ENCODE measurements at regions not wholly inside any gene's neighbourhood (a gene's known extent, or its start where the extent isn't known, plus 50 kb on each side); places are given as distances from the start of the nearest gene placed in this dataset.

- no peak overlapping the region for H2AFZ ChIP-seq (ENCODE audit: insufficient read depth, low read length, poor library complexity)
Measured at GRCh38 chr6:15955484-15955883, 173.4 kb upstream of the MYLIP start.

DNA sequence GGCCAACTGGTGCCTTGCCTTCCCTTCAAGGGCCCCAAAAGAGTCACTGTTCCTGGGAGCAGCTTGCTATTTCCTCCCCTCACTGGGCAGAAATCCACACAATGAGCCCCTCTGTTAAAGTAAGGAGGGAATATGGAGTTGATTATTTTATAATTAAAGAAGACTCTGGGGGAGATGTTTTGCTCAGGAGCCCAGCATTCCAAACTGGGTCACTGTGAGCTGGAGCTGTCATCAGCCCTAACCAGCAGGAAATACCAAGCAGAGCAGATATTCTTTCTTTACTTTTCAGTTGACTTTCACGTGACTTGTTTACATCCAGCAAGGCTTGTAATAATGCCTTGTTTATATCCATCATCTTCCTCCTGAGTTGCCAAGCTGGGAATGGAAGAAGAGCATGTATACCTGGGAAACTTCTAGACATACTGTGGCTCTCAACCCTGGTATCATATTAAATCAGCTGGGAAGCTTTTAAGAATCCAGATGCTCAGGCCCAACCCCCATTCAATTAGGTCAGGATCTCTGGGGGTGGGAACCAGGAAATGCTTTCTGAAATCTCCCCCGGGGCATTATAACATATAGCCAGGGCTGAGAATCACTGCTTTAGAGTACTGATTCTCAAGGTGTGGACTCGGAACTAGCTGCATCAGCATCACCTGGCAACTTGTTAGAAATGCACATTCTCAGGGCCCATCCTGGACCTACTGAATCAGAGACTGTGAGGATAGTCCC, 175.6 kb upstream of the MYLIP start:
- no peak overlapping the region for H2AFZ ChIP-seq (ENCODE audit: insufficient read depth, low read length, poor library complexity)
- no peak overlapping the region for H4K12ac ChIP-seq (ENCODE audit: low read depth, low read length)
- no peaks in the 10 kb centered on the region for H3K79me1 ChIP-seq (ENCODE audit: low read length)
- H3K27me3 ChIP-seq (ENCODE audit: insufficient read depth, low read length) = no peaks in the 10 kb centered on the region
- H3K27ac ChIP-seq (ENCODE audit: low read depth, low read length) = no peak overlapping the region
- no peak overlapping the region for H3K4me3 ChIP-seq (ENCODE audit: low read depth, low read length)
- no peak overlapping the region for H3K18ac ChIP-seq (ENCODE audit: low read length)
- no peak overlapping the region for H2BK5ac ChIP-seq (ENCODE audit: low read depth, low read length, poor library complexity)
- no peak for DNase-seq
- H2BK12ac ChIP-seq (ENCODE audit: low read length) = no peak overlapping the region
- peaks cover 3% of the 10 kb centered on the region for H3K9me3 ChIP-seq (ENCODE audit: insufficient read depth, low read depth, low read length)
- no peak overlapping the region for H2AK5ac ChIP-seq (ENCODE audit: low read length)
- H3K23ac ChIP-seq (ENCODE audit: low read length) = no peak overlapping the region
- H4K8ac ChIP-seq (ENCODE audit: low read depth, low read length) = no peak overlapping the region
- no peak overlapping the region for H4K91ac ChIP-seq (ENCODE audit: low read depth, low read length)
- no peak overlapping the region for H3K9ac ChIP-seq (ENCODE audit: low read length)
- H3K79me2 ChIP-seq (ENCODE audit: control insufficient read depth, insufficient read depth, low read length, poor library complexity) = no peaks in the 10 kb centered on the region
- no peaks in the 10 kb centered on the region for H3K36me3 ChIP-seq (ENCODE audit: control insufficient read depth in 1 of 2, insufficient read depth in 2 of 2, low read length in 2 of 2)
- no CpG with 5 or more reads among the region's 3 CpGs for WGBS (ENCODE audit: extremely low coverage, insufficient coverage, insufficient read length)
- peaks cover 3 to 8% of the 10 kb centered on the region in 2 experiments for H3K4me1 ChIP-seq (ENCODE audit: control insufficient read depth in 1 of 2, insufficient read depth in 2 of 2, low read length in 2 of 2)
- H2BK120ac ChIP-seq (ENCODE audit: insufficient read depth, low read length, poor library complexity) = no peak overlapping the region
- H3K14ac ChIP-seq (ENCODE audit: low read length) = no peak overlapping the region
- peak overlapping the region; percentile 6 for H3K4me2 ChIP-seq (ENCODE audit: low read length)
- no peak overlapping the region for H3K4ac ChIP-seq (ENCODE audit: low read depth, low read length)

More at GRCh38 chr6:15955484-15955883, 173.4 kb upstream of the MYLIP start:
- DNase-seq = no peak
- Histone ChIP-seq H3K4me1 (ENCODE audit: control insufficient read depth in 1 of 2, insufficient read depth in 2 of 2, low read length in 2 of 2) (peaks cover 3 to 8% of the 10 kb centered on the region in 2 experiments), H4K12ac (ENCODE audit: low read depth, low read length) (no peak overlapping the region), H2BK12ac (ENCODE audit: low read length) (no peak overlapping the region), H3K79me2 (ENCODE audit: control insufficient read depth, insufficient read depth, low read length, poor library complexity) (no peaks in the 10 kb centered on the region), H3K4me3 (ENCODE audit: low read depth, low read length) (no peak overlapping the region), H2BK5ac (ENCODE audit: low read depth, low read length, poor library complexity) (no peak overlapping the region), H3K27ac (ENCODE audit: low read depth, low read length) (no peak overlapping the region), H3K23ac (ENCODE audit: low read length) (no peak overlapping the region), H3K4me2 (ENCODE audit: low read length) (no peak overlapping the region), H3K9me3 (ENCODE audit: insufficient read depth, low read depth, low read length) (peaks cover 3% of the 10 kb centered on the region), H2AK5ac (ENCODE audit: low read length) (no peak overlapping the region), H4K91ac (ENCODE audit: low read depth, low read length) (no peak overlapping the region), H3K36me3 (ENCODE audit: control insufficient read depth in 1 of 2, insufficient read depth in 2 of 2, low read length in 2 of 2) (no peaks in the 10 kb centered on the region), H2BK120ac (ENCODE audit: insufficient read depth, low read length, poor library complexity) (no peak overlapping the region), H3K9ac (ENCODE audit: low read length) (no peak overlapping the region), H3K4ac (ENCODE audit: low read depth, low read length) (no peak overlapping the region), H3K79me1 (ENCODE audit: low read length) (no peaks in the 10 kb centered on the region), H3K14ac (ENCODE audit: low read length) (no peak overlapping the region), H4K8ac (ENCODE audit: low read depth, low read length) (no peak overlapping the region), H3K27me3 (ENCODE audit: insufficient read depth, low read length) (no peaks in the 10 kb centered on the region), H3K18ac (ENCODE audit: low read length) (no peak overlapping the region)
- no CpG with 5 or more reads among the region's 3 CpGs for WGBS (ENCODE audit: extremely low coverage, insufficient coverage, insufficient read length)

DNA sequence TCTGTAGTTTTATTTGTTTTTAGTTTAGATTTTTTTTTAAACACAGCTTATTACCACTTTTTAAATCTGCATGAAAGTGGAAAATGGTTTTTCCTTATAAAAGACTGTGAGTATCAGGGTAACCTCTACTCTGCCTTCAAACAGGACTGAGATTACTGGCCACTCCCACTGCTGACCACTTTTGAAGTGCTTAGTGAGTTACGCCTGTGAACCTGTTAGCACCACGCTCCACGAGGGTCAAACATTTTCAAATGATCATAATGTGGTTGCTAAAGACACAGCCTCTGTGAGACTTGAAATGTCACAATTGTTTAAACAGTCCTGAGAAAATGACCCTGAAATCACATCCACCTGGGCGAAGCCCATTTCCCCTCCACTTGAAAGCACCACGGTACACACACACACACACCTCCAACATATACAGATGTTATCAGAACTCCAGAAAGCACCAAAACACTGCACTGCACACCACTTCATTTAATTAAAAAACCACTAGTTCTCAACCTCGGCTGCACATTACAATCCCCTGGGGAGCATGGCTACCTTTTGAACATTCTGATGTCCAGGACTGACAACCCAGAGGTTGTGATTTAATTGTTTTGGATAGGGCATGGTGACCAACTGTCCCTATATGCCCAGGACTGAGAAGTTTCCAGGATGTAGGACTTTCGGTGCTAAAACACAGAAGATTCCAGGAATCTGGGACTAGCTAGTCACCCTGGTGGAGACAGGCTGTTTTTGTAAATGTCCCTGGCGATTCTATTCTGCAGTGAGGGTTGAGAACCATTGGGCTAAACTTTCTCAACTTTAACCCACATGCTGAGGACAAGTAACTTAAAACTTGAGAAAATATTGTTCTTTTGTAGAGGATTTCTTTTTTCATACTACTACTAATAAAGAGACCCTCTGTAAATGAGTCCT, 176.4 kb upstream of the MYLIP start:
- no peak overlapping the region for H3K14ac ChIP-seq (ENCODE audit: low read length)
- H4K91ac ChIP-seq (ENCODE audit: low read depth, low read length) = no peak overlapping the region
- no peaks in the 10 kb centered on the region for H3K36me3 ChIP-seq (ENCODE audit: control insufficient read depth in 1 of 2, insufficient read depth in 2 of 2, low read length in 2 of 2)
- DNase-seq = no peak
- no CpG with 5 or more reads among the region's 8 CpGs for WGBS (ENCODE audit: extremely low coverage, insufficient coverage, insufficient read length)
- H3K79me1 ChIP-seq (ENCODE audit: low read length) = no peaks in the 10 kb centered on the region
- peak overlapping the region; percentile 40 for H3K4ac ChIP-seq (ENCODE audit: low read depth, low read length)
- H2BK120ac ChIP-seq (ENCODE audit: insufficient read depth, low read length, poor library complexity) = no peak overlapping the region
- no peak overlapping the region for H2AK5ac ChIP-seq (ENCODE audit: low read length)
- H3K79me2 ChIP-seq (ENCODE audit: control insufficient read depth, insufficient read depth, low read length, poor library complexity) = no peaks in the 10 kb centered on the region
- peaks cover 3 to 8% of the 10 kb centered on the region in 2 experiments for H3K4me1 ChIP-seq (ENCODE audit: control insufficient read depth in 1 of 2, insufficient read depth in 2 of 2, low read length in 2 of 2)
- no peak overlapping the region for H3K27ac ChIP-seq (ENCODE audit: low read depth, low read length)
- H2BK12ac ChIP-seq (ENCODE audit: low read length) = peak overlapping the region; percentile 30
- H3K9ac ChIP-seq (ENCODE audit: low read length) = no peak overlapping the region
- no peak overlapping the region for H2BK5ac ChIP-seq (ENCODE audit: low read depth, low read length, poor library complexity)
- peaks cover 3% of the 10 kb centered on the region for H3K9me3 ChIP-seq (ENCODE audit: insufficient read depth, low read depth, low read length)
- no peaks in the 10 kb centered on the region for H3K27me3 ChIP-seq (ENCODE audit: insufficient read depth, low read length)
- H3K18ac ChIP-seq (ENCODE audit: low read length) = no peak overlapping the region
- H3K4me2 ChIP-seq (ENCODE audit: low read length) = no peak overlapping the region
- no peak overlapping the region for H4K12ac ChIP-seq (ENCODE audit: low read depth, low read length)
- no peak overlapping the region for H2AFZ ChIP-seq (ENCODE audit: insufficient read depth, low read length, poor library complexity)
- H3K23ac ChIP-seq (ENCODE audit: low read length) = no peak overlapping the region
- no peak overlapping the region for H3K4me3 ChIP-seq (ENCODE audit: low read depth, low read length)
- no peak overlapping the region for H4K8ac ChIP-seq (ENCODE audit: low read depth, low read length)

DNA sequence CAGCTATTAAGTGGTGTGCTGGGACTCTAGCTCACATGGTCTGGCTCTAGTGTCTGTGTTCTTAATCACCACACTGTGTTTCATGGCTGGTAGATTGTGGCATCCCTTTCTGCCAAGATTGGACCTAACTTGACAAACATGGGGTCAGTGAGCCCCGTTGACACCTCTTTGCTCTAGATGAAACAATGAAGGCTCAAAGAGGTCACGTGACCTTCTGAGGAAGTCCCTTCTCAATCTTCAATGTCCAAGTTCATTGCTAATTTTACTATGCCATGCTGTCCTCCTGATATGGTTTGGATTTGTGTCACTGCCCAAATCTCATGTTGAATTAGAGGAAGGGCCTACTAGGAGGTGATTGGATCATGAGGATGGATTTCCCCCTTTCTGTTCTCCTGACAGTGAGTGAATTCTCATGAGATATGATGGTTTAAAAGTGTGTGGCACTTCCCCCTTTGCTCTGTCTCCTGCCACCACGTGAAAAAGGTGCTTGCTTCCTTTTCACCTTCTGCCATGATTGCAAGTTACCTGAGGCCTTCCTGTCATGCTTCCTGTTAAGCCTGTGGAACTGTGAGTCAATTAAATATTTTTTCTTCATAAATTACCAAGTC, 177.8 kb upstream of the MYLIP start:
- Histone ChIP-seq H2BK120ac (ENCODE audit: insufficient read depth, low read length, poor library complexity) (no peak overlapping the region), H3K4me3 (ENCODE audit: low read depth, low read length) (no peak overlapping the region), H3K27ac (ENCODE audit: low read depth, low read length) (no peak overlapping the region), H3K23ac (ENCODE audit: low read length) (no peak overlapping the region), H3K79me1 (ENCODE audit: low read length) (no peaks in the 10 kb centered on the region), H4K8ac (ENCODE audit: low read depth, low read length) (no peak overlapping the region), H2BK12ac (ENCODE audit: low read length) (no peak overlapping the region), H3K18ac (ENCODE audit: low read length) (no peak overlapping the region), H3K9ac (ENCODE audit: low read length) (no peak overlapping the region), H3K4ac (ENCODE audit: low read depth, low read length) (no peak overlapping the region), H3K36me3 (ENCODE audit: control insufficient read depth in 1 of 2, insufficient read depth in 2 of 2, low read length in 2 of 2) (no peaks in the 10 kb centered on the region), H3K4me1 (ENCODE audit: control insufficient read depth in 1 of 2, insufficient read depth in 2 of 2, low read length in 2 of 2) (peaks cover 3 to 8% of the 10 kb centered on the region in 2 experiments), H2AFZ (ENCODE audit: insufficient read depth, low read length, poor library complexity) (no peak overlapping the region), H3K9me3 (ENCODE audit: insufficient read depth, low read depth, low read length) (no peaks in the 10 kb centered on the region), H4K12ac (ENCODE audit: low read depth, low read length) (no peak overlapping the region), H2AK5ac (ENCODE audit: low read length) (no peak overlapping the region), H2BK5ac (ENCODE audit: low read depth, low read length, poor library complexity) (no peak overlapping the region), H3K27me3 (ENCODE audit: insufficient read depth, low read length) (no peaks in the 10 kb centered on the region), H4K91ac (ENCODE audit: low read depth, low read length) (no peak overlapping the region), H3K4me2 (ENCODE audit: low read length) (no peak overlapping the region), H3K79me2 (ENCODE audit: control insufficient read depth, insufficient read depth, low read length, poor library complexity) (no peaks in the 10 kb centered on the region), H3K14ac (ENCODE audit: low read length) (no peak overlapping the region)
- no peak for DNase-seq
- WGBS (ENCODE audit: extremely low coverage, insufficient coverage, insufficient read length) = no CpG with 5 or more reads among the region's 3 CpGs
